Liver (tissue), 3 donors: ENCODE measurements at regions not wholly inside any gene's neighbourhood (a gene's known extent, or its start where the extent isn't known, plus 50 kb on each side); places are given as distances from the start of the nearest gene placed in this dataset.

Experiments used
- EGR1 ChIP-seq, 2 donors: IDR thresholded peaks; 2 replicates each; pipeline ENCODE4 v1.6.1; 2016 to 2018; ENCODE audit warnings: antibody characterized with exemption in 2 of 2, low read depth in 2 of 2
- HNF4G ChIP-seq: IDR thresholded peaks from 2 replicates; pipeline ENCODE4 v1.6.1; 2016; ENCODE audit warnings: antibody characterized with exemption
- RAD21 ChIP-seq, 2 donors: IDR thresholded peaks; 2 replicates each; pipeline ENCODE4 v1.6.1; 2016; ENCODE audit warnings: antibody characterized with exemption in 2 of 2, mild to moderate bottlenecking in 2 of 2
- TF ChIP-seq, protein P1 (sequence below): fragments of 150-350 bp; IDR thresholded peaks from 2 replicates; pipeline ENCODE4 v1.5.1; 2017; ENCODE audit warnings: improper control_type of control experiment, low read depth, low read length; ENCODE audit not compliant: missing input control
- TF ChIP-seq, protein P2 (sequence below): IDR thresholded peaks from 2 replicates; pipeline ENCODE4 v1.6.1; 2016; ENCODE audit warnings: antibody characterized with exemption, mild to moderate bottlenecking
- TF ChIP-seq, protein P3 (sequence below): IDR thresholded peaks from 2 replicates; pipeline ENCODE4 v1.6.1; 2016; ENCODE audit warnings: antibody characterized with exemption
- donor health status: healthy.
- donor health status: healthy.

DNA sequence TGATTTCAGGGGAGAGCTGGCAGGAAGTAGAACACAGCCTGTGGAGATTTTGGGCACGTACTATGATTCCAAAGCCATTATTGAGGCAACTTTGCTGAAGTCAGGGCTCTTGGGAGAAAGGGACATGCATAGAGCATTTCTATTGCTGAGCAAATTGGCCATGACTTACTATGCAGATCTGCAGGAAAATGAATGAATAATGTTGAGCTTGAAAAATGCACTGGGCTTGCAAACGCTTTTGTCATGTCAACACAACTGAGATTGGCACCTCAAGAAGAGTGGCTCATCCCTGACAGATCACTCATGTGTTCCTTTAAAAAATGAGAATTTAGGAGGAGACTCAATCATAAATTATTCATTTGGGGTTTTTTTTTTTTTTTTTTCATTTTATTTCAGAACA lies 230.5 kb downstream of the MBD2 start:
- TF ChIP-seq, protein P1, sequence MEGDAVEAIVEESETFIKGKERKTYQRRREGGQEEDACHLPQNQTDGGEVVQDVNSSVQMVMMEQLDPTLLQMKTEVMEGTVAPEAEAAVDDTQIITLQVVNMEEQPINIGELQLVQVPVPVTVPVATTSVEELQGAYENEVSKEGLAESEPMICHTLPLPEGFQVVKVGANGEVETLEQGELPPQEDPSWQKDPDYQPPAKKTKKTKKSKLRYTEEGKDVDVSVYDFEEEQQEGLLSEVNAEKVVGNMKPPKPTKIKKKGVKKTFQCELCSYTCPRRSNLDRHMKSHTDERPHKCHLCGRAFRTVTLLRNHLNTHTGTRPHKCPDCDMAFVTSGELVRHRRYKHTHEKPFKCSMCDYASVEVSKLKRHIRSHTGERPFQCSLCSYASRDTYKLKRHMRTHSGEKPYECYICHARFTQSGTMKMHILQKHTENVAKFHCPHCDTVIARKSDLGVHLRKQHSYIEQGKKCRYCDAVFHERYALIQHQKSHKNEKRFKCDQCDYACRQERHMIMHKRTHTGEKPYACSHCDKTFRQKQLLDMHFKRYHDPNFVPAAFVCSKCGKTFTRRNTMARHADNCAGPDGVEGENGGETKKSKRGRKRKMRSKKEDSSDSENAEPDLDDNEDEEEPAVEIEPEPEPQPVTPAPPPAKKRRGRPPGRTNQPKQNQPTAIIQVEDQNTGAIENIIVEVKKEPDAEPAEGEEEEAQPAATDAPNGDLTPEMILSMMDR = no peak
- TF ChIP-seq HNF4G (no peak), EGR1 (IDR thresholded peaks at IDR 0.05; ENCODE audit: low read depth in 2 of 2) (no peak), RAD21 (IDR thresholded peaks at IDR 0.05) (no peak)
- TF ChIP-seq, protein P2, sequence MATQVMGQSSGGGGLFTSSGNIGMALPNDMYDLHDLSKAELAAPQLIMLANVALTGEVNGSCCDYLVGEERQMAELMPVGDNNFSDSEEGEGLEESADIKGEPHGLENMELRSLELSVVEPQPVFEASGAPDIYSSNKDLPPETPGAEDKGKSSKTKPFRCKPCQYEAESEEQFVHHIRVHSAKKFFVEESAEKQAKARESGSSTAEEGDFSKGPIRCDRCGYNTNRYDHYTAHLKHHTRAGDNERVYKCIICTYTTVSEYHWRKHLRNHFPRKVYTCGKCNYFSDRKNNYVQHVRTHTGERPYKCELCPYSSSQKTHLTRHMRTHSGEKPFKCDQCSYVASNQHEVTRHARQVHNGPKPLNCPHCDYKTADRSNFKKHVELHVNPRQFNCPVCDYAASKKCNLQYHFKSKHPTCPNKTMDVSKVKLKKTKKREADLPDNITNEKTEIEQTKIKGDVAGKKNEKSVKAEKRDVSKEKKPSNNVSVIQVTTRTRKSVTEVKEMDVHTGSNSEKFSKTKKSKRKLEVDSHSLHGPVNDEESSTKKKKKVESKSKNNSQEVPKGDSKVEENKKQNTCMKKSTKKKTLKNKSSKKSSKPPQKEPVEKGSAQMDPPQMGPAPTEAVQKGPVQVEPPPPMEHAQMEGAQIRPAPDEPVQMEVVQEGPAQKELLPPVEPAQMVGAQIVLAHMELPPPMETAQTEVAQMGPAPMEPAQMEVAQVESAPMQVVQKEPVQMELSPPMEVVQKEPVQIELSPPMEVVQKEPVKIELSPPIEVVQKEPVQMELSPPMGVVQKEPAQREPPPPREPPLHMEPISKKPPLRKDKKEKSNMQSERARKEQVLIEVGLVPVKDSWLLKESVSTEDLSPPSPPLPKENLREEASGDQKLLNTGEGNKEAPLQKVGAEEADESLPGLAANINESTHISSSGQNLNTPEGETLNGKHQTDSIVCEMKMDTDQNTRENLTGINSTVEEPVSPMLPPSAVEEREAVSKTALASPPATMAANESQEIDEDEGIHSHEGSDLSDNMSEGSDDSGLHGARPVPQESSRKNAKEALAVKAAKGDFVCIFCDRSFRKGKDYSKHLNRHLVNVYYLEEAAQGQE = no peak
- TF ChIP-seq, protein P3, sequence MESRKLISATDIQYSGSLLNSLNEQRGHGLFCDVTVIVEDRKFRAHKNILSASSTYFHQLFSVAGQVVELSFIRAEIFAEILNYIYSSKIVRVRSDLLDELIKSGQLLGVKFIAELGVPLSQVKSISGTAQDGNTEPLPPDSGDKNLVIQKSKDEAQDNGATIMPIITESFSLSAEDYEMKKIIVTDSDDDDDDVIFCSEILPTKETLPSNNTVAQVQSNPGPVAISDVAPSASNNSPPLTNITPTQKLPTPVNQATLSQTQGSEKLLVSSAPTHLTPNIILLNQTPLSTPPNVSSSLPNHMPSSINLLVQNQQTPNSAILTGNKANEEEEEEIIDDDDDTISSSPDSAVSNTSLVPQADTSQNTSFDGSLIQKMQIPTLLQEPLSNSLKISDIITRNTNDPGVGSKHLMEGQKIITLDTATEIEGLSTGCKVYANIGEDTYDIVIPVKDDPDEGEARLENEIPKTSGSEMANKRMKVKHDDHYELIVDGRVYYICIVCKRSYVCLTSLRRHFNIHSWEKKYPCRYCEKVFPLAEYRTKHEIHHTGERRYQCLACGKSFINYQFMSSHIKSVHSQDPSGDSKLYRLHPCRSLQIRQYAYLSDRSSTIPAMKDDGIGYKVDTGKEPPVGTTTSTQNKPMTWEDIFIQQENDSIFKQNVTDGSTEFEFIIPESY = no peak
